GM12801 (cell line): ENCODE measurements at regions not wholly inside any gene's neighbourhood (a gene's known extent, or its start where the extent isn't known, plus 50 kb on each side); places are given as distances from the start of the nearest gene placed in this dataset.

Experiments
- TF ChIP-seq, protein P1 (sequence below): IDR thresholded peaks from one replicate; pipeline ENCODE4 v1.5.1; 2011; ENCODE audit warnings: control low read depth; ENCODE audit not compliant: insufficient read length; ENCODE audit errors: extremely low read depth

DNA sequence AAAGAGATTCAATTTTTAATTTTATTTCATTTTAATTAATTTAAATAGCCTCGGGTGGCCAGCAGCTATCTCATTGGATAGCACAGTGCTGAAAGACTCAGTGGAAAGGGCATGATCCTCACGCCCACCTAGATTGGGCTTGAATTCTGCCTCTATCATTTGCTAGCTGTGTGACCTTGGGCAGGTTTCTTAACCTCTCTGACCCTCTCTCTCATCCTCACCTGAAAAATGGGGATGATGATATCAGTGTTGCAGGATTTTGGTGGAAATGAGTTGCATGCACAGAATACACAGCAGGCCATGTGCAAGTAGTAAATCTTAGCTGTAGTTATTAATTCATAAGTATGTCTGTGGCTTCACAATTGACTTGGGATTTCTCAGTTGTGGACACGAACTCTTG lies 272.4 kb upstream of the XYLT1 start:
- TF ChIP-seq, protein P1, sequence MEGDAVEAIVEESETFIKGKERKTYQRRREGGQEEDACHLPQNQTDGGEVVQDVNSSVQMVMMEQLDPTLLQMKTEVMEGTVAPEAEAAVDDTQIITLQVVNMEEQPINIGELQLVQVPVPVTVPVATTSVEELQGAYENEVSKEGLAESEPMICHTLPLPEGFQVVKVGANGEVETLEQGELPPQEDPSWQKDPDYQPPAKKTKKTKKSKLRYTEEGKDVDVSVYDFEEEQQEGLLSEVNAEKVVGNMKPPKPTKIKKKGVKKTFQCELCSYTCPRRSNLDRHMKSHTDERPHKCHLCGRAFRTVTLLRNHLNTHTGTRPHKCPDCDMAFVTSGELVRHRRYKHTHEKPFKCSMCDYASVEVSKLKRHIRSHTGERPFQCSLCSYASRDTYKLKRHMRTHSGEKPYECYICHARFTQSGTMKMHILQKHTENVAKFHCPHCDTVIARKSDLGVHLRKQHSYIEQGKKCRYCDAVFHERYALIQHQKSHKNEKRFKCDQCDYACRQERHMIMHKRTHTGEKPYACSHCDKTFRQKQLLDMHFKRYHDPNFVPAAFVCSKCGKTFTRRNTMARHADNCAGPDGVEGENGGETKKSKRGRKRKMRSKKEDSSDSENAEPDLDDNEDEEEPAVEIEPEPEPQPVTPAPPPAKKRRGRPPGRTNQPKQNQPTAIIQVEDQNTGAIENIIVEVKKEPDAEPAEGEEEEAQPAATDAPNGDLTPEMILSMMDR, result no peak

DNA sequence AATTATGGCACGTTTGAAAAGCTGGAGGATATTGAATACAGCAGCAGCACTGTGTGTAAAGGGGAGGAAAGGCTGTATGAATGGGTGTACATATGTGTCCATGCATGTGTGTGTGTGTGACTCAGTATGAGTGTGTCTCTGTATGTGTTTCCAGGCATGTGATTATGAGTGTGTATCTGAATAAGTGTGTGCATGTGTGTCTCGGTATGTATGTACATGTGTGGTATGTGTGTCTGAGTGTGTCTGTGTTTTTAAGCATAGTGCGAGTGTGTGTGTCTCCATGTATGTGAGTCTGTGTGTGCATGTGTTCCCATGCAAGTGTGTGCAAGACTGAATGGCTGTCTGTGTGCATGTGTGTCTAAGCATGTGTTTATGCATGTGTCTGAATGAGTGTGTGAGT lies 259.1 kb upstream of the XYLT1 start:
- TF ChIP-seq, protein P1, result no peak

DNA sequence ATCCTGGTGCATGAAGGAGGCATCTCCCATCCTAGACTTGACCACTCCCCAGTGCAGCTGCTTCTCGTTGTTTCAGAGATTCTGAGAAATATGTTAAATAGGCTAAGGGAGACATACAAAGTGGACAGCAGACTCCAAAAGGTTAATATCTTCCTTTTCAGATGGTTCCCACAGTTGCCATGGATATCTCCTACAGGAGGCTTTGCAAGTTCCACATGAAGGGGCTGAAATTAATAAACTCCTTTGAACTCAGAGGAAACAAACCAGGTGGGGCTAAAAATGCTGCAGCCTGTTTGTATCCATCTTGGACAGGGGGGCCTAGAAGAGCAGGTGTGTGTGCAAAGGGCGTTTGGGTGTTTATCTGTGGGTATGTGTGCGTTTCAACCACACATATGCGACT lies 257.4 kb upstream of the XYLT1 start:
- TF ChIP-seq, protein P1, result no peak

DNA sequence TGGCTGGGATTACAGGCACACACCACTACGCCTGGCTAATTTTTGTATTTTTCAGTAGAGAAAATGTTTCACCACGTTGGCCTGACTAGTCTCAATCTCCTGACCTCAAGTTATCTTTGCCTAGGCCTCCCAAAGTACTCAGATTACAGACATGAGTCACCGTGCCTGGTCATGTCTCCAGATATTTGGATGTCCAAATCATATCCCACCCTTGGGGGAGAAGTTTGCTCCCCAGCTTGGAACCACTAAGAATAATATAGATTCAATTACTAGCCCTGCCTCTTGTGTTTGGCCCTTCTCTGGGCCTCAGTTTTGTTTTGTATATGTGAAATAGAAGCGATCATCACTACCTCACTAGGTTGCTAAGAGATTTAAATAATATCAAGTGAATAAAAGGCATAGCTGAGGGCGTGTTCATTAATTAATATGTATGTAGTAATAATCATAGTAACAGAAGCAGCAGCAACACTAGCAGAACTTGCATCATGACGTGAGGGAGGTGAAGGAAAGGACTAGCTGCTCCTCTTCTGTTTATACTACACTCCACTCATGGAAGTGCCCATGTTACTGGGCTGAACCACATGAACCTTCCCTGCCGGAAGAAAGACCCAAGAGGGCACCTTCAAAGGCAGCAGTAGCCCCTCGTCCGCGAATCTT lies 253.6 kb upstream of the XYLT1 start:
- TF ChIP-seq, protein P1, result no peak

DNA sequence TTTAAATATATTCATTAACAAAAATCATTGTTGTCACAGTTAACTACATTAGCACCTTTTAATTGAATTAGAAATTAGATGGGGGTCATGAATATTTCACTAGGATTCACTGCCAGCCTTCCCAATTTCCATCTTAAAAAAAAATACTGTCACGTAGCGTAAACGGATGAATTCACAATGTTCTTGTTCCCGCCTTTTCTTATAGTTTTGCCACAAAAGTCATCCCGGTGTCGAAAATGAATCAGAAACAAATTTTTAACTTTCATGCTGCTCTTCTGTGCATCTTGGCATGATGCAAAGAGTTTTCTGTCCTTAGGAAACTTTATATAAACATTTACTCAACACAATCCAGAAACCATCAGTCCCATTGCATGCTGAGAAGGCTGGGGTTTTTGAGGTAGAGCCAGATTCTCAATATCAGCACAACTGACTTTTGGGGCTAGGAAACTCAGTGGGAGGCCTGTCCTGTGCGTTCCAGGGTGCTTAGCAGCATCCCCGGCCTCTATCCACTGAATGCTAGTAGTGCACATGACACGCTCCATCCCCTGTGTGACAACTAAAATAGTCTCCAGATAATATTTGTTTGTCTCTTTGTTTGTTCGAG lies 252.9 kb upstream of the XYLT1 start:
- TF ChIP-seq, protein P1, result no peak

DNA sequence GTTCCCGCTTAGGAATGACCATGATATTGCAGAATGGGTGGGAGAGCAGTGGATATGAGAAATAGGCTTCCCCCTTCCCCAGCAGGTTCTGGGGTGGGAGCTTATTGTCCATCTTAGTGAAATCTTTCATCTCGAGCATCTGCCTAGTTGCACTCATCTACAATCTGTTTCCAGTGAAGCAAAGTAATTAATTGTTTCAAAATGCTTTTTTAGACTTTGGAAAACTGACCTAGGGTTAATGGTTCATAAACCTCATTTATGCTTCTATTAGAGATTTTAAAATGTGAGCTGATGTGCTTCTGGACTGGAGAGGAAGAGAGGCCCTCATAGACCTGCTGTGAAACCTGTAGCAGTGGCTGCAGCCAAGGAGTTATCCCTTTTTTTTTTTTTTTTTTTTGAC lies 247.7 kb upstream of the XYLT1 start:
- TF ChIP-seq, protein P1, result no peak

DNA sequence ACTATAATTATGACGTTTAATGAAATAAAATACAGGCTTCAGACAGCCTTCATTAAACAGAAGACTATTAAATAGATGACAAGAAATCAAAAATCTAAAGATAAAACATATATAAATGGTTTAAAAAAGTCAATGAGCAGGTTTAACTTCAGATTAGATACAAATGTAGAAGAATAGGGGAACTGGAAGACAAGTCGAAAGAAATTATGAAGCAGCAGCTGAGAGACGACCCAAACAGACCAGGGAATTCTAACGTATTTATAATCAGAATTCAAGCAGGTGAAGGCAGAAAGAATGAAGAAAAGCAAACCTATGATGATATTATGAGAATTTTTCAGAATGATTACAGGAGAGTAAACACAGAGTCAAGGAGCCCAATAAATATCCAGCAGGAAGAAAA lies 235.1 kb upstream of the XYLT1 start:
- TF ChIP-seq, protein P1, result no peak
